ENCODE measurements at regions not wholly inside any gene's neighbourhood (a gene's known extent, or its start where the extent isn't known, plus 50 kb on each side); places are given as distances from the start of the nearest gene placed in this dataset.

GRCh38 chr14:103220982-103221641 is 97.9 kb downstream of the TNFAIP2 start:
- H3K4me1 ChIP-seq (ENCODE audit: control insufficient read depth in 1 of 2, insufficient read depth in 2 of 2, low read length in 2 of 2), result no peaks in the 10 kb centered on the region

GRCh38 chr14:103221781-103222358 is 98.6 kb downstream of the TNFAIP2 start:
- peaks cover 0 to 4% of the 10 kb centered on the region in 2 donors for H3K9me3 ChIP-seq (ENCODE audit: control insufficient read depth in 1 of 2, low read length in 2 of 2)
- no peak overlapping the region for H3K27ac ChIP-seq (ENCODE audit: low read depth, low read length)
- no peaks in the 10 kb centered on the region for H3K27me3 ChIP-seq (ENCODE audit: control insufficient read depth in 1 of 2, insufficient read depth in 2 of 2, low read length in 2 of 2)
- no peaks in the 10 kb centered on the region for H3K36me3 ChIP-seq (ENCODE audit: control insufficient read depth in 1 of 2, insufficient read depth in 2 of 2, low read length in 2 of 2)
- no peak overlapping the region for H3K4me3 ChIP-seq (ENCODE audit: low read depth in 1 of 2, low read length in 2 of 2)
- no peak overlapping the region for H3K9ac ChIP-seq (ENCODE audit: low read depth in 1 of 2, low read length in 2 of 2)
- H3K4me1 ChIP-seq (ENCODE audit: control insufficient read depth in 1 of 2, insufficient read depth in 2 of 2, low read length in 2 of 2), result no peaks in the 10 kb centered on the region

More at GRCh38 chr14:103220982-103221641, 97.9 kb downstream of the TNFAIP2 start:
- Histone ChIP-seq H3K9me3 (ENCODE audit: control insufficient read depth in 1 of 2, low read length in 2 of 2) (peaks cover 0 to 4% of the 10 kb centered on the region in 2 donors), H3K27me3 (ENCODE audit: control insufficient read depth in 1 of 2, insufficient read depth in 2 of 2, low read length in 2 of 2) (no peaks in the 10 kb centered on the region), H3K27ac (ENCODE audit: low read depth, low read length) (no peak overlapping the region), H3K9ac (ENCODE audit: low read depth in 1 of 2, low read length in 2 of 2) (peak overlapping the region in 1 of 2 donors; percentile 12), H3K4me3 (ENCODE audit: low read depth in 1 of 2, low read length in 2 of 2) (peak overlapping the region; percentile 22 to 54), H3K36me3 (ENCODE audit: control insufficient read depth in 1 of 2, insufficient read depth in 2 of 2, low read length in 2 of 2) (no peaks in the 10 kb centered on the region)

- Histone ChIP-seq H3K27ac (ENCODE audit: low read depth, low read length) (no peak overlapping the region), H3K4me3 (ENCODE audit: low read depth in 1 of 2, low read length in 2 of 2) (no peak overlapping the region), H3K4me1 (ENCODE audit: control insufficient read depth in 1 of 2, insufficient read depth in 2 of 2, low read length in 2 of 2) (peaks cover 0 to 1% of the 10 kb centered on the region in 2 donors), H3K9ac (ENCODE audit: low read depth in 1 of 2, low read length in 2 of 2) (no peak overlapping the region), H3K27me3 (ENCODE audit: control insufficient read depth in 1 of 2, insufficient read depth in 2 of 2, low read length in 2 of 2) (no peaks in the 10 kb centered on the region), H3K36me3 (ENCODE audit: control insufficient read depth in 1 of 2, insufficient read depth in 2 of 2, low read length in 2 of 2) (no peaks in the 10 kb centered on the region), H3K9me3 (ENCODE audit: control insufficient read depth in 1 of 2, low read length in 2 of 2) (no peaks in the 10 kb centered on the region)
These were observed 100.6 kb downstream of the TNFAIP2 start for GRCh38 chr14:103223818-103224352.

DNA sequence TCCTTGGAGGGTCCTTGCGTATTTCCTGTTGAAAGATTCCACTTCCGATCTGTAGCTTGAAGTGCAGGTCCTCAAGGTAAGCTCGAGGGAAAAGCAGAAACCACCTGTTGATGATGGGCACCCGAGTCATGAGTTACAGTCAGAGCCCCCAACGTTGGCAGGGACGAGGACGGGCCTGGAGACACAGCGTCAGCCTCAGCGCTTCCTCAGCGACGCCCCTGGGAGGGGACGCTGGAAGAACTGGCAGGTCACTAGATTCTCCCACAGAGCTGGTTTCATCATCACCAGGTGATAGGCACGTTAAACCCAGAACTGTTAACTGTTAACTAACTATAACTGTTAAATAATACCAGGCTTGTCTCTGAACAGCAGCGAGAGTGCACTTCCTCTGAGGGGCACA is 101.8 kb downstream of the TNFAIP2 start:
- H3K4me1 ChIP-seq (ENCODE audit: control insufficient read depth in 1 of 2, insufficient read depth in 2 of 2, low read length in 2 of 2), result peaks cover 0 to 4% of the 10 kb centered on the region in 2 donors
- H3K9me3 ChIP-seq (ENCODE audit: control insufficient read depth in 1 of 2, low read length in 2 of 2), result no peaks in the 10 kb centered on the region
- no peaks in the 10 kb centered on the region for H3K36me3 ChIP-seq (ENCODE audit: control insufficient read depth in 1 of 2, insufficient read depth in 2 of 2, low read length in 2 of 2)
- H3K9ac ChIP-seq (ENCODE audit: low read depth in 1 of 2, low read length in 2 of 2), result no peak overlapping the region
- H3K27ac ChIP-seq (ENCODE audit: low read depth, low read length), result no peak overlapping the region
- H3K27me3 ChIP-seq (ENCODE audit: control insufficient read depth in 1 of 2, insufficient read depth in 2 of 2, low read length in 2 of 2), result no peaks in the 10 kb centered on the region
- no peak overlapping the region for H3K4me3 ChIP-seq (ENCODE audit: low read depth in 1 of 2, low read length in 2 of 2)

DNA sequence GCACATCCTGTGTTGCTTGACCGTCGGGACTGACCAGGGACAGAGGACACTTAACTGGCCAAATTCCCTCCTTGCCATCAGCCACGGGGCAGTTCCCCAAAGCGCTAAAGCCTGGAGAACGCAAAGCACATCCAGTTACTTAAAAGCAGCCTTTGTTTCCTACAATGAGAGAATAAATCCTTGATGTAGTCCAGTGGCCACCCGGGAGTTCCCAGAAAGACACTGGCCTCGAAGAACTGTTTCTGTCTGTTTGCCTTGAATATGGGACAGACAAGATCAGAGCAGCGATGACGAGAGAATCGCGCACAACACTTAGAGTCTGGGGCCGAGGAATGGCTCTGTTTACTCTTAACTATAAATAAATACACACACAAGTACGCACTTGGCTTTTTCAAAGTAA is 102.2 kb downstream of the TNFAIP2 start:
- no peak overlapping the region for H3K27ac ChIP-seq (ENCODE audit: low read depth, low read length)
- no peaks in the 10 kb centered on the region for H3K27me3 ChIP-seq (ENCODE audit: control insufficient read depth in 1 of 2, insufficient read depth in 2 of 2, low read length in 2 of 2)

DNA sequence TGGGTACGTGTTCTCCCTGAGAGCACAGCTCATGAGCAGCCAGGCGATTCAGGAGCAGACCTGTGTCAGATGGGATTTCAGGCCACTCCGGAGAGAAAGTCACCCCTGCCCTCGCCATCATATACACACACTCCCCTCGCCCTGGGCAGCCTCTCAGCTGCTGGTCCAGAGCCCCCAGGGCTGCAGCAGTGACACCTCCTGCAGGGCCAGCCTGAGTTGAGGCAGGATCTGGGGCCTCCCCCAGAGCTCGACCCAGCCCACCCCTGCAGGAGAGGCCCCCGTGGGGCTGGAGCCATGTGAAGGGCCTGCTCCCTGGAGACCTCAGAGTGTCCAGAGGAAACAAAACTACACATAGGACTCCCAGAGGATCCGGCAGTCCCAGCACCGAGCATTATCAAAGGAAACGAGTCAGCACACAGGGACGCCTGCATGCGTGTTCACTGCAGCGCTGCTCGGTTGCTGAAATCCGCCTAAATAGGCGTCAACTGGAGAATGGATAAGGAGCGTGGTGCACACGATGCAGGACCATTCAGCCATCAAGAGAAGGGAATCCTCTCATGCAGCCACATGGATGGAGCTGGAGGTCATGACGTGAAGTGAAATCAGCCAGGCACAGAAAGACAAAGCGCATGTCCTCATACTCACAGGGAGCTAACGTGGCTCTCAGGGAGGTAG is 104.0 kb downstream of the TNFAIP2 start:
- peaks cover 8 to 12% of the 10 kb centered on the region in 2 donors for H3K4me1 ChIP-seq (ENCODE audit: control insufficient read depth in 1 of 2, insufficient read depth in 2 of 2, low read length in 2 of 2)
- H3K27me3 ChIP-seq (ENCODE audit: control insufficient read depth in 1 of 2, insufficient read depth in 2 of 2, low read length in 2 of 2), result no peaks in the 10 kb centered on the region
- H3K9ac ChIP-seq (ENCODE audit: low read depth in 1 of 2, low read length in 2 of 2), result no peak overlapping the region
- H3K36me3 ChIP-seq (ENCODE audit: control insufficient read depth in 1 of 2, insufficient read depth in 2 of 2, low read length in 2 of 2), result no peaks in the 10 kb centered on the region
- H3K4me3 ChIP-seq (ENCODE audit: low read depth in 1 of 2, low read length in 2 of 2), result no peak overlapping the region
- H3K9me3 ChIP-seq (ENCODE audit: control insufficient read depth in 1 of 2, low read length in 2 of 2), result no peaks in the 10 kb centered on the region
- no peak overlapping the region for H3K27ac ChIP-seq (ENCODE audit: low read depth, low read length)

More for the DNA sequence above, 102.2 kb downstream of the TNFAIP2 start:
- no peaks in the 10 kb centered on the region for H3K36me3 ChIP-seq (ENCODE audit: control insufficient read depth in 1 of 2, insufficient read depth in 2 of 2, low read length in 2 of 2)
- H3K9ac ChIP-seq (ENCODE audit: low read depth in 1 of 2, low read length in 2 of 2), result no peak overlapping the region
- no peaks in the 10 kb centered on the region for H3K9me3 ChIP-seq (ENCODE audit: control insufficient read depth in 1 of 2, low read length in 2 of 2)
- H3K4me3 ChIP-seq (ENCODE audit: low read depth in 1 of 2, low read length in 2 of 2), result no peak overlapping the region
- peaks cover 0 to 4% of the 10 kb centered on the region in 2 donors for H3K4me1 ChIP-seq (ENCODE audit: control insufficient read depth in 1 of 2, insufficient read depth in 2 of 2, low read length in 2 of 2)

DNA sequence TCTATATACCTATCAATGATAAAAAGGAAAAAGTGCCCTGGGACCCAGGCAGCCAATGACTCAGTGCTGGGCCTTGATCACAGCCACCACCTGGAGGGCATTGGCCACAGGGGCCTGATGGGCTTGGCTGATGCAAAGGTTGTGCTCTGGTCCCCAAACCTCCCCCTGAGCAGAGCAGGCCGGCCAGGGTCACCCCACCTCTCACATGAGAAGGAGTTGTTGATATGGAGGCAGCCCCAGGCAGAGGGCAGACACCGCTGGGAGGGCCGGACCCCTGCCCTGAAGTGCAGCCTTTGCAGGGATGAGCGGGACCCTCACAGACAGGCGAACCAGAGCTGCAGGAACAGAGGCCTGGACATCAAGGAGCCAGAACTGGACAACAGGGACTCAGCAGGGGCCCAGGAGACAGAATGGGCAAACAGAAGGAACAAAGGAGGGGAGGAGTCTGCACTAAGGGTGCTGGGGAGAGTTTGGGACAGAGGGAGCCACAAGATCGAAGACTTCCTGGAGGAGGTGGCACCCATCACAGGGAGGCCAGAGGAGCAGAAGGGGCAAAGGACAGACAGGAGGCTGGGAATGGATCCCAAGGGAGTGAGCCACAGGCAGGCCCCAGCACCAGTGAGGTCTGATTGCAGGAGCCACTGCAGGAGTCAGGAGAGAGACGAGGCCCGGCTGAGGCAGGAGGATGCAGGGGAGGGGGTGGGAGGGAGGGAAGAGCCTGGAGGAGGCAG is 105.0 kb downstream of the TNFAIP2 start:
- Histone ChIP-seq H3K27ac (ENCODE audit: low read depth, low read length) (no peak overlapping the region), H3K36me3 (ENCODE audit: control insufficient read depth in 1 of 2, insufficient read depth in 2 of 2, low read length in 2 of 2) (no peaks in the 10 kb centered on the region), H3K9ac (ENCODE audit: low read depth in 1 of 2, low read length in 2 of 2) (no peak overlapping the region), H3K27me3 (ENCODE audit: control insufficient read depth in 1 of 2, insufficient read depth in 2 of 2, low read length in 2 of 2) (no peaks in the 10 kb centered on the region), H3K4me1 (ENCODE audit: control insufficient read depth in 1 of 2, insufficient read depth in 2 of 2, low read length in 2 of 2) (peaks cover 9 to 17% of the 10 kb centered on the region in 2 donors), H3K9me3 (ENCODE audit: control insufficient read depth in 1 of 2, low read length in 2 of 2) (no peaks in the 10 kb centered on the region), H3K4me3 (ENCODE audit: low read depth in 1 of 2, low read length in 2 of 2) (no peak overlapping the region)

- no peak overlapping the region for H3K27ac ChIP-seq (ENCODE audit: low read depth, low read length)
- H3K36me3 ChIP-seq (ENCODE audit: control insufficient read depth in 1 of 2, insufficient read depth in 2 of 2, low read length in 2 of 2), result no peaks in the 10 kb centered on the region
- H3K9ac ChIP-seq (ENCODE audit: low read depth in 1 of 2, low read length in 2 of 2), result no peak overlapping the region
- peaks cover 9 to 17% of the 10 kb centered on the region in 2 donors for H3K4me1 ChIP-seq (ENCODE audit: control insufficient read depth in 1 of 2, insufficient read depth in 2 of 2, low read length in 2 of 2)
- no peaks in the 10 kb centered on the region for H3K9me3 ChIP-seq (ENCODE audit: control insufficient read depth in 1 of 2, low read length in 2 of 2)
- no peaks in the 10 kb centered on the region for H3K27me3 ChIP-seq (ENCODE audit: control insufficient read depth in 1 of 2, insufficient read depth in 2 of 2, low read length in 2 of 2)
- no peak overlapping the region for H3K4me3 ChIP-seq (ENCODE audit: low read depth in 1 of 2, low read length in 2 of 2)
These were observed 105.2 kb upstream of the EIF5 start for GRCh38 chr14:103228866-103229265.

- H3K4me1 ChIP-seq (ENCODE audit: control insufficient read depth in 1 of 2, insufficient read depth in 2 of 2, low read length in 2 of 2), result peaks cover 9 to 17% of the 10 kb centered on the region in 2 donors
- H3K27ac ChIP-seq (ENCODE audit: low read depth, low read length), result no peak overlapping the region
- no peak overlapping the region for H3K9ac ChIP-seq (ENCODE audit: low read depth in 1 of 2, low read length in 2 of 2)
- no peak overlapping the region for H3K4me3 ChIP-seq (ENCODE audit: low read depth in 1 of 2, low read length in 2 of 2)
- no peaks in the 10 kb centered on the region for H3K27me3 ChIP-seq (ENCODE audit: control insufficient read depth in 1 of 2, insufficient read depth in 2 of 2, low read length in 2 of 2)
- H3K9me3 ChIP-seq (ENCODE audit: control insufficient read depth in 1 of 2, low read length in 2 of 2), result no peaks in the 10 kb centered on the region
- H3K36me3 ChIP-seq (ENCODE audit: control insufficient read depth in 1 of 2, insufficient read depth in 2 of 2, low read length in 2 of 2), result no peaks in the 10 kb centered on the region
These were observed 104.0 kb upstream of the EIF5 start for GRCh38 chr14:103230021-103230420.

Data from duodenal mucosa (tissue), 2 donors.